ENCODE measurements at regions not wholly inside any gene's neighbourhood (a gene's known extent, or its start where the extent isn't known, plus 50 kb on each side); places are given as distances from the start of the nearest gene placed in this dataset.

DNA sequence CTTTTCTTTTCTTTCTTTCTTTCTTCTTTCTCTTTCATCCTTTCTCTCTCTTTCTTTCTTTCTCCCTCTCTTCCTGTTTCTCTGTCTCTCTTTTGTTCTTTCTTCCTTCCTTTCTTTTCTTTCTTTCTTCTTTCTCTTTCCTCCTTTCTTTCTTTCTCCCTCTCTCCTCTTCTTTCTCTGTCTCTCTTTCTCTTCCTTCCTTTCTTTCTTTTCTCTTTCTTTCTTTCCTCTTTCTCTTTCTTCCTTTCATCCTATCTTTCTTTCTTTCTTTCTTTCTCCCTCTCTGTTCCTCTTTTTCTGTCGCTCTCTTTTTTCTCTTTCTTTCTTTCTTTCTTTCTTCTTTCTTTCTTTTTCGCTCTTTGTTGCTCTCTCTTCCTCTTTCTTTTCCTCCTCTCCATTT lies 1149.2 kb upstream of the AUTS2 start:
- no peaks in the 10 kb centered on the region for H3K36me3 ChIP-seq (ENCODE audit: low read depth)
- 12 to 78% methylated on average over 1 to 2 of the region's 2 CpGs for WGBS, 2 experiments (ENCODE audit: low coverage in 1 of 2, low lambda C conversion rate in 2 of 2, missing lambda C conversion rate in 2 of 2)
- no peak overlapping the region for H3K4me3 ChIP-seq
- no peak overlapping the region for H3K4me2 ChIP-seq (ENCODE audit: unreplicated experiment)
- no peaks in the 10 kb centered on the region for H4K20me1 ChIP-seq (ENCODE audit: insufficient read depth)
- H2AFZ ChIP-seq, result no peak overlapping the region
- H3K9me3 ChIP-seq (ENCODE audit: low read depth), result no peaks in the 10 kb centered on the region
- H3K4me1 ChIP-seq (ENCODE audit: insufficient read depth), result no peaks in the 10 kb centered on the region
- no peaks in the 10 kb centered on the region for H3K79me2 ChIP-seq (ENCODE audit: insufficient read depth)
- no peaks in the 10 kb centered on the region for H3F3A ChIP-seq (ENCODE audit: insufficient read depth)
- no peak for DNase-seq
- in situ Hi-C loops (cut with MboI), result no loop called here
- no peaks in the 10 kb centered on the region for H3K27me3 ChIP-seq (replicated peaks; ENCODE audit: insufficient read depth)
- no peaks in the 10 kb centered on the region for H3K9me2 ChIP-seq (ENCODE audit: insufficient read depth)
- no peak overlapping the region for H3K27ac ChIP-seq
- no peak overlapping the region for H3K9ac ChIP-seq
- TF ChIP-seq EZH2 (IDR thresholded peaks at IDR 0.05; ENCODE audit: insufficient read depth, poor library complexity, severe bottlenecking), result no peak
- TF ChIP-seq EZH2phosphoT487 (IDR thresholded peaks at IDR 0.05; ENCODE audit: insufficient read depth, low read depth), result no peak

DNA sequence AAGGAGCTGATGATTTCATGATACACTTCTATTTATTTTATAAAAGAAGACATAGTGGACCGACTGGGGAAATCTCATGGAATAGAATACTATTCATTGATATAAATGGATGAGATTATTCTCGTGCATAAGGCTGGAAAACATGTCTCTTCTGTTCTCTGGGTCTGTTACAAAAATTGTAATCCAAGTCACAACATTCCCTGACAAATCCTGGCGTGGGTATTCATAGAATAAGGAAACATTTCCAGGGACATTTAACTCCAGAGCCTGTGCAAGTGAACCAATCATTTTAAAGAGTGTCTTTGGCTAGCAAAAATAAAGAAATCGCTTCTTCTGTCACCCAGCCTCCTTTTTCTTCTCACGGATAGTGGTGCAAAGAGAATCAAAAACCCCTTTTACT lies 1148.5 kb upstream of the AUTS2 start:
- H3K9ac ChIP-seq, result no peak overlapping the region
- TF ChIP-seq EZH2 (IDR thresholded peaks at IDR 0.05; ENCODE audit: insufficient read depth, poor library complexity, severe bottlenecking) (no peak), EZH2phosphoT487 (IDR thresholded peaks at IDR 0.05; ENCODE audit: insufficient read depth, low read depth) (no peak)
- no peaks in the 10 kb centered on the region for H3K9me2 ChIP-seq (ENCODE audit: insufficient read depth)
- H3K4me3 ChIP-seq, result no peak overlapping the region
- no peak overlapping the region for H3K4me2 ChIP-seq (ENCODE audit: unreplicated experiment)
- no peak for DNase-seq
- H3K36me3 ChIP-seq (ENCODE audit: low read depth), result no peaks in the 10 kb centered on the region
- WGBS, 2 experiments (ENCODE audit: low coverage in 1 of 2, low lambda C conversion rate in 2 of 2, missing lambda C conversion rate in 2 of 2), result 9 to 10% methylated on average over 5 of the region's 5 CpGs
- H4K20me1 ChIP-seq (ENCODE audit: insufficient read depth), result no peaks in the 10 kb centered on the region
- no peaks in the 10 kb centered on the region for H3K27me3 ChIP-seq (replicated peaks; ENCODE audit: insufficient read depth)
- H3F3A ChIP-seq (ENCODE audit: insufficient read depth), result no peaks in the 10 kb centered on the region
- H3K4me1 ChIP-seq (ENCODE audit: insufficient read depth), result no peaks in the 10 kb centered on the region
- in situ Hi-C loops (cut with MboI), result no loop called here
- H3K79me2 ChIP-seq (ENCODE audit: insufficient read depth), result no peaks in the 10 kb centered on the region
- no peaks in the 10 kb centered on the region for H3K9me3 ChIP-seq (ENCODE audit: low read depth)
- H3K27ac ChIP-seq, result no peak overlapping the region
- no peak overlapping the region for H2AFZ ChIP-seq

DNA sequence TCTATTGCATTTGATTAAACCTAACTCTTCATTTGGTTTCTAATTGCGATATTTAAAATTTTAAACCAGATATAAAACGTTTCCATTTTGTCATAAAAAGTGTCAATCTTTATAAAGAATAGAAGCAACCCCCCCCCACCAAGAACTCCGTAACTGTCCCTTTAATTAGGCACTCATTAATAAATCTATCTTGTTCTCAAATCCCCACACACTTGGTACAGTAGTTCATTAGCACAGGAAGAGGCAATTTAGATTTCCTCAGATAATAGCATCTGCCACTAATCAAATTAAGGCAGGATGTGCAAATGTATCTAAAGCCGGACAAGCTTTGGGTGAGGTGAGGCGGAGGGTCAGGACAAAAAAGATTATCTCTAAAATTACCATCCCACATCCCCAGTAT lies 1143.3 kb upstream of the AUTS2 start:
- TF ChIP-seq EZH2 (IDR thresholded peaks at IDR 0.05; ENCODE audit: insufficient read depth, poor library complexity, severe bottlenecking) (no peak), EZH2phosphoT487 (IDR thresholded peaks at IDR 0.05; ENCODE audit: insufficient read depth, low read depth) (no peak)
- H3K9me2 ChIP-seq (ENCODE audit: insufficient read depth), result no peaks in the 10 kb centered on the region
- H3K4me3 ChIP-seq, result no peak overlapping the region
- no peaks in the 10 kb centered on the region for H3K36me3 ChIP-seq (ENCODE audit: low read depth)
- H4K20me1 ChIP-seq (ENCODE audit: insufficient read depth), result no peaks in the 10 kb centered on the region
- no peaks in the 10 kb centered on the region for H3K9me3 ChIP-seq (ENCODE audit: low read depth)
- no peaks in the 10 kb centered on the region for H3K4me1 ChIP-seq (ENCODE audit: insufficient read depth)
- DNase-seq, result no peak
- H3K27ac ChIP-seq, result no peak overlapping the region
- WGBS, 2 experiments (ENCODE audit: low coverage in 1 of 2, low lambda C conversion rate in 2 of 2, missing lambda C conversion rate in 2 of 2), result 17 to 20% methylated on average over 5 of the region's 5 CpGs
- no peaks in the 10 kb centered on the region for H3K79me2 ChIP-seq (ENCODE audit: insufficient read depth)
- no peak overlapping the region for H2AFZ ChIP-seq
- in situ Hi-C loops (cut with MboI), result no loop called here
- H3K9ac ChIP-seq, result no peak overlapping the region
- H3F3A ChIP-seq (ENCODE audit: insufficient read depth), result no peaks in the 10 kb centered on the region
- H3K27me3 ChIP-seq (replicated peaks; ENCODE audit: insufficient read depth), result no peaks in the 10 kb centered on the region
- no peak overlapping the region for H3K4me2 ChIP-seq (ENCODE audit: unreplicated experiment)

DNA sequence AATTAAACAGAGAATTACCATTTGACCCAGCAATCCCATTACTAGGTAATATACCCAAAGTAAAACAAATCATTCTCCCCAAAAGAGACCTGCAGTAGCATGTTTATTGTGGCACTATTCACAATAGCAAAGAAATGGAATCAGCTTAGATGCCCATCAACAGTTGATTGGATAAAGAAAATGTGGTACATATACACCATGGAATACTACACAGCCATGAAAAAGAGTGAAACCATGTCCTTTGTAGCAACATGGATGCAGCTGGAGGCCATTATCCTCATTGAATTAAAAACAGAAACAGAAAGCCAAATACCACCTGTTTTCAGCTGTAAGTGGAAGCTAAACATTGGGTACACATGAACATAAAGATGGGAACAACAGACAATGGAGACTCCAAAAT lies 1141.8 kb upstream of the AUTS2 start:
- no peak overlapping the region for H3K4me3 ChIP-seq
- H4K20me1 ChIP-seq (ENCODE audit: insufficient read depth), result no peaks in the 10 kb centered on the region
- no peak for TF ChIP-seq EZH2 (IDR thresholded peaks at IDR 0.05; ENCODE audit: insufficient read depth, poor library complexity, severe bottlenecking)
- no peak for TF ChIP-seq EZH2phosphoT487 (IDR thresholded peaks at IDR 0.05; ENCODE audit: insufficient read depth, low read depth)
- H2AFZ ChIP-seq, result no peak overlapping the region
- no peak overlapping the region for H3K27ac ChIP-seq
- no peak for DNase-seq
- no peaks in the 10 kb centered on the region for H3K9me3 ChIP-seq (ENCODE audit: low read depth)
- H3K9ac ChIP-seq, result no peak overlapping the region
- H3F3A ChIP-seq (ENCODE audit: insufficient read depth), result no peaks in the 10 kb centered on the region
- no peak overlapping the region for H3K4me2 ChIP-seq (ENCODE audit: unreplicated experiment)
- H3K36me3 ChIP-seq (ENCODE audit: low read depth), result no peaks in the 10 kb centered on the region
- no peaks in the 10 kb centered on the region for H3K9me2 ChIP-seq (ENCODE audit: insufficient read depth)
- H3K4me1 ChIP-seq (ENCODE audit: insufficient read depth), result no peaks in the 10 kb centered on the region
- H3K27me3 ChIP-seq (replicated peaks; ENCODE audit: insufficient read depth), result no peaks in the 10 kb centered on the region
- no peaks in the 10 kb centered on the region for H3K79me2 ChIP-seq (ENCODE audit: insufficient read depth)
- in situ Hi-C loops (cut with MboI), result no loop called here

- no peaks in the 10 kb centered on the region for H4K20me1 ChIP-seq (ENCODE audit: insufficient read depth)
- H3K9ac ChIP-seq, result no peak overlapping the region
- no peak overlapping the region for H3K4me2 ChIP-seq (ENCODE audit: unreplicated experiment)
- in situ Hi-C loops (cut with MboI), result no loop called here
- no peak for DNase-seq
- no peaks in the 10 kb centered on the region for H3K9me3 ChIP-seq (ENCODE audit: low read depth)
- H3K79me2 ChIP-seq (ENCODE audit: insufficient read depth), result no peaks in the 10 kb centered on the region
- H3F3A ChIP-seq (ENCODE audit: insufficient read depth), result no peaks in the 10 kb centered on the region
- H3K27me3 ChIP-seq (replicated peaks; ENCODE audit: insufficient read depth), result no peaks in the 10 kb centered on the region
- H3K4me3 ChIP-seq, result no peak overlapping the region
- H3K4me1 ChIP-seq (ENCODE audit: insufficient read depth), result no peaks in the 10 kb centered on the region
- H2AFZ ChIP-seq, result no peak overlapping the region
- H3K27ac ChIP-seq, result no peak overlapping the region
- 30 to 37% methylated on average over 5 of the region's 5 CpGs for WGBS, 2 experiments (ENCODE audit: low coverage in 1 of 2, low lambda C conversion rate in 2 of 2, missing lambda C conversion rate in 2 of 2)
- no peaks in the 10 kb centered on the region for H3K36me3 ChIP-seq (ENCODE audit: low read depth)
- no peaks in the 10 kb centered on the region for H3K9me2 ChIP-seq (ENCODE audit: insufficient read depth)
- TF ChIP-seq EZH2phosphoT487 (IDR thresholded peaks at IDR 0.05; ENCODE audit: insufficient read depth, low read depth) (no peak), EZH2 (IDR thresholded peaks at IDR 0.05; ENCODE audit: insufficient read depth, poor library complexity, severe bottlenecking) (no peak)
Measured at GRCh38 chr7:68457481-68457880, 1140.8 kb upstream of the AUTS2 start.

All from GM23248 (cell line).